ENCODE measurements at regions not wholly inside any gene's neighbourhood (a gene's known extent, or its start where the extent isn't known, plus 50 kb on each side); places are given as distances from the start of the nearest gene placed in this dataset.

GRCh38 chr1:56204206-56204605 is 375.2 kb downstream of the PLPP3 start (continued):
- TF ChIP-seq RNF2 (IDR thresholded peaks at IDR 0.05; ENCODE audit: borderline replicate concordance, low read depth, low read length, missing control alignments, poor library complexity, severe bottlenecking) (no peak), YY1 (IDR thresholded peaks at IDR 0.05; ENCODE audit: low read depth, low read length) (no peak), KDM5A (IDR thresholded peaks at IDR 0.05; ENCODE audit: low read length) (no peak), SRF (IDR thresholded peaks at IDR 0.05; ENCODE audit: low read depth, low read length) (no peak), CBX8 (IDR thresholded peaks at IDR 0.05; ENCODE audit: borderline replicate concordance, low read depth, low read length) (no peak), NANOG (IDR thresholded peaks at IDR 0.05; ENCODE audit: insufficient read depth, low read depth, low read length, poor library complexity, severe bottlenecking) (no peak), GTF2F1 (IDR thresholded peaks at IDR 0.05; ENCODE audit: borderline replicate concordance, low read depth, low read length) (no peak), EP300 (IDR thresholded peaks at IDR 0.05; ENCODE audit: borderline replicate concordance in 1 of 2, low read depth in 2 of 2, low read length in 2 of 2) (no peak)
